Smooth muscle cell of the brain vasculature (primary cell): ENCODE measurements at regions not wholly inside any gene's neighbourhood (a gene's known extent, or its start where the extent isn't known, plus 50 kb on each side); places are given as distances from the start of the nearest gene placed in this dataset.

ENCODE experiments used
- DNase-seq: peaks from one replicate; pipeline ENCODE4 v3.0.0-alpha.2; 2012; ENCODE audit warnings: low read depth, low spot score

- DNase-seq = no peak
These were observed 184.6 kb downstream of the ABCC12 start for GRCh38 chr16:47971225-47971624.

DNA sequence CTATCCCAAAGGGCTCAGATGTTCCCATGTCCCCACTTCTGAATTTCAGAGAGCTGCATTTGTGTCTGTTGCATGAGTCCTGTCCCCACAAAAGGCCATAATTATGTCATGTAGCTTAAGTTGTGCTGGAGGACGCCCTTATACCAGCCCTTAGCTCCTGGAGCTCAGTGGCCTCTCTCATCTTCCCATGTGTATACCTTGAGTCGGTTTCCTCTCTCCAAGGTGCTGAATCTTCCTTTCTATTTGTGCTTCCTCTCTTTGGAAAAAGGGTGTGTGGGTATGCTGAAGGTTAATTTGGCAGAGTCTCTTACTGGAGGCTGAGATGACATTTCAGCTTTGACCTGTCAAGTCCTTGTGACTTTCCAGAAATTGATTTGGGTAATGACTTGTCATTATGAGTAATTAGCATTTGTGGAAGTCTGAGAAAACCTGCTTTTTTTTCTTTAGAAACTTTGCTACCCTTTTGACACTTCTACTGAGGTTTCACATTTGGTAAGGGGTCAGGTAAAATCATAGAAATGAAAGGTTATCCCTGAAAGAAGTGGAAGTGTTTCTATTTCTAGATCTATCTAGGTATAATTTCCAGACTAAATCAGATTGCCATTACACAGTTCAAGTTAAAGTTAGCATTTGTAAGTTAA, 185.4 kb downstream of the ABCC12 start:
- peak; percentile 23 for DNase-seq

- no peak for DNase-seq
These were observed 188.4 kb downstream of the ABCC12 start for GRCh38 chr16:47967374-47967773.

GRCh38 chr16:47966325-47966724, 189.5 kb downstream of the ABCC12 start:
- DNase-seq = no peak

GRCh38 chr16:47965439-47965838, 190.4 kb downstream of the ABCC12 start:
- no peak for DNase-seq

DNA sequence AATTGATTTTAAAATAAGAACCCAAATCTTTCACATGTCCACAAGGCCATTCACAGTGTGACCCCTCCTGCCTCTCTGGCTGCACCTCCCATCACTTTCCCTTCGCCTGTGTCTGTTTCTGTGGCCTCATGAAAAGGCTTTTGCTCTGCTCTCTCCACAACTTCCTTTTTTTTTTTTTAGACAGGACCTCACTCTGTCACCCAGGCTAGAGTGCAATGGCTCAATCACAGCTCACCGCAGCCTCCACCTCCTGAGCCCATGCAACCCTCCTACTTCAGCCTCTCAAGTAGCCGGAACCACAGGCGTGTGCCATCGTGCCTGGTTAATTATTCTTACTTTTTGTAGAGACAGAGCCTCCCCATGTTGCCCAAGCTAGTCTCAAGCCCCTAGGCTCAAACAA, 197.1 kb downstream of the ABCC12 start:
- DNase-seq = no peak

- DNase-seq = no peak
These were observed 198.9 kb downstream of the ABCC12 start for GRCh38 chr16:47956916-47957315.

DNA sequence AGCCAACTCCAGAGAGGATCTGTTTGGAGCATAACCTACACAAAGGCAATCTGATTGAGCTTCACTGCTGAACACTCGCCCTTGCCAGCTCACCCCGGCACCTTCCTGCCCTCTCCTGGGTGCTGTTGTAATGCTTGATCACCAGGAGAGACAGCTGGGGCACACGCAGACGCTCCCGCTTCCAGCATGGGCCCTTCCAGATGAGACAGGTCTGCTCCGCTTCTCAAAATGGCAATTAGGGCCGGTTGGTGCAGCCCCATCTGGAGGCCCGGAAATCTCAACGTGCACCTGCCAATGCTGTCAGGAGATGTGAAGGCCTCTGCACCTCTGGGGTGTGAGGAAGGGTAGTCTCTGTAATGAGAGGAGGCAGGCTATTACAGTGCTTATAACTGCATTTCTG, 206.1 kb downstream of the ABCC12 start:
- no peak for DNase-seq

GRCh38 chr16:47949276-47949675, 206.5 kb downstream of the ABCC12 start:
- DNase-seq = no peak

- DNase-seq = no peak
These were observed 208.1 kb downstream of the ABCC12 start for GRCh38 chr16:47947723-47948122.

DNA sequence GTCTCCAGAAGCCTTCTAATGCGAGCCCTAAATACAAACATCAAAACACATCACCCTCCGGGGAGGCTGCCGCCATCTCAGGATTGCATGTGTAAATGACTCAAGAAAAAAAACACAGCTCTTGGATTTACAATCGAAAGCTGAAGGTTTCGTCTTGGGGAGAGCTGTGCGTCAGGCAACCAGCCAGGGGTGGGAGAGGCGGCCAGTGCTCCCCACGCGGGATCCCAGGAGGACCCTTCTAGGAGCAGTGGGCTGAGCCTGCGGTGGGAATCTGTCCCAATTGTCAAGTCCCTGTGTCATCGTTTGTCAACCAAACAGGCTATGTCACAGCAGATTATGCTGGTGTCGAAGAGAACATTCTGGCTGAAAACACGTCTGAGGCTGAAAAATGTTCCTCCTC, 209.7 kb downstream of the ABCC12 start:
- DNase-seq = no peak

- no peak for DNase-seq
These were observed 211.2 kb downstream of the ABCC12 start for GRCh38 chr16:47944589-47944988.

- no peak for DNase-seq
These were observed 212.6 kb downstream of the ABCC12 start for GRCh38 chr16:47943235-47943634.

GRCh38 chr16:47940466-47940865, 215.3 kb downstream of the ABCC12 start:
- DNase-seq = no peak

GRCh38 chr16:47939680-47940079, 216.1 kb downstream of the ABCC12 start:
- DNase-seq = no peak

DNA sequence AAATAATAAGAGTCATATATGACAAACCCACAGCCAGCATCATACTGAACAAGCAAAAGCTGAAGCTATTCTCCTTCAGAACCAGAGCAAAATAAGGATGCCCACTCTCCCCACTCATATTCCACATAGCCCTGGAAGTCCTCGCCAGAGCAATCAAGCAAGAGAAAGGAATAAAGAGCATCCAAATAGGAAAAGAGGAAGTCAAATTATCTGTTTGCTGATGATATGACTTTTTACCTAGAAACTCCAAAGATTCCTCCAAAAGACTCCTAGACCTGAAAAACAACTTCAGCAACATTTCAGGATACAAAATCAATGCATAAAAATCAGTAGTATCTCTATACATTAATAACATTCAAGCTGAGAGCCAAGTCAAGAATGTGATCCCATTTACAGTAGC, 217.5 kb downstream of the ABCC12 start:
- no peak for DNase-seq

DNA sequence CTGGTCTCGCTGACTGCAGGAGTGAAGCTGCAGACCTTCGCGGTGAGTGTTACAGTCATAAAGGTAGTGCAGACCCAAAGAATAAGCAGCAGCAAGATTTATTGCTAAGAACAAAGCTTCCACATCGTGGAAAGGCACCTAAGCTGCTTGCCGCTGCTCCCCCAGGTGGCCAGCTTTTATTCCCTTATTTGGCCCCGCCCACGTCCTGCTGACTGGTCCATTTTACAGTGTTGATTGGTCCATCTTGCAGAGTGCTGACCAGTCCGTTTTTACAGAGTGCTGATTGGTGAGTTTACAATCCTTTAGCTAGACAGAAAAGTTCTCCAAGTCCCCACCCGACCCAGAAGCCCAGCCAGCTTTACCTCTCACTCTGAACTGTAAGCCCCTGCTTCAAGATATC, 227.8 kb downstream of the ABCC12 start:
- no peak for DNase-seq

DNA sequence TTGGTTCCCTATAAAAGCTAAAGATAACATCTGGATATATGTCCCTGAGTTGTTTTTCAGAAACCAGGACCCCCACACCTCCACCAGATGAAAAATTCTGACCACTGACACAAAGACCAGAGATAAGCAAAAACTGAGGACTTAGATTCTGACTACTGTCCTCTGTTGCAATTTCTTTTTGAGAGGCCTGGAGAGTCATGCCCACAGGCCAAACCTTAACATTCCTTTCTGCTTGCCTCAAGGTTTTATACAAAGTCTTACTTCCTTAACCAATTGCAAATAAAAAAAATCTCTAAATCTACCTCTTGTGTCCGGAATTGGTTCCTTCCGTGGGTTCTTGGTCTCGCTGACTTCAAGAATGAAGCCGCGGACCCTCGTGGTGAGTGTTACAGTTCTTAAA, 228.5 kb downstream of the ABCC12 start:
- no peak for DNase-seq

GRCh38 chr16:47925811-47926460, 229.9 kb downstream of the ABCC12 start:
- DNase-seq = no peak

- DNase-seq = no peak
These were observed 230.8 kb downstream of the ABCC12 start for GRCh38 chr16:47924950-47925349.

GRCh38 chr16:47921535-47921934, 234.3 kb downstream of the ABCC12 start:
- no peak for DNase-seq

GRCh38 chr16:47920709-47921108, 235.1 kb downstream of the ABCC12 start:
- no peak for DNase-seq

DNA sequence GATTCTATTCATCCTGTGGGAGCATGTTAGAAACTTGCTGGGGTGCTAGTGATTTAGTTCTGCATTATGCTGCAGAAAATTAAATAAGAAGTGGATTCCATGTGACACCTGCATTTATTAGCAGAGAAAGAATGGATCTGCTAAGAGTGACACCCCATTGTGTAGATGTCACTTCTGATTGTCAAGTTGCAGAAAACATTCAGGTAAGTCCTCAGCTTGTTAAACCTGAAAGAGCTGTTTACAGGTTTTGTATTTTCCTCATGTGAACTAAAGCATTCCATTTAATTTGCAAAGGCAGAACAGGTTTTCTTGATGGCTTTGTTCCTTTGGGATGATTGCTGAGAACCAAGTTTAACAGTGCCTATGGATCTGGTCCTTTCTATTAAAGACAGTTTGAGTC, 238.7 kb downstream of the ABCC12 start:
- no peak for DNase-seq

GRCh38 chr16:47916266-47916665, 239.5 kb downstream of the ABCC12 start:
- peak; percentile 1 for DNase-seq
